HG02938 (cell line): ENCODE measurements at regions not wholly inside any gene's neighbourhood (a gene's known extent, or its start where the extent isn't known, plus 50 kb on each side); places are given as distances from the start of the nearest gene placed in this dataset.

ENCODE experiments used
- ATAC-seq: cut with Tn5 transposase; IDR thresholded peaks from one replicate; pipeline ENCODE4 v1.9.1; 2021; ENCODE audit warnings: mild to moderate bottlenecking, moderate library complexity; ENCODE audit not compliant: unreplicated experiment

DNA sequence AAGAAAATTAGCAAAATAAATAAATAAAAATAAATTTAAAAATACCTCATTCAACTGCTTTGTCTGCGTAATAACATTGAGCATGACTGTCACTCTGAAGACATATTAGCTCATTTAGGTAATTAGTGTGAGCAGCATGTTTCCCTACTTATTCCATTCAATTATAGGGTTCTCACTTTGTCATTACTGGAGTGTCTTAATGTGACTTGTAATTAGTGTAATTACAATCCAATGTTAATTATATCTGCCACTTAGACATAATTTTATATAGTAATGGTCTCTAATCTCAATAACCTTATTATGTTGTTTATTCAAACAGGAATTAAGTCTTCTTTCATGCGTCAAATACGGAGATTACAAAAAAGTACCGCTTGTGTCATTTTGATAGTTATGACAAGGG is 893.9 kb upstream of the ACVR2A start:
- ATAC-seq, result no peak

DNA sequence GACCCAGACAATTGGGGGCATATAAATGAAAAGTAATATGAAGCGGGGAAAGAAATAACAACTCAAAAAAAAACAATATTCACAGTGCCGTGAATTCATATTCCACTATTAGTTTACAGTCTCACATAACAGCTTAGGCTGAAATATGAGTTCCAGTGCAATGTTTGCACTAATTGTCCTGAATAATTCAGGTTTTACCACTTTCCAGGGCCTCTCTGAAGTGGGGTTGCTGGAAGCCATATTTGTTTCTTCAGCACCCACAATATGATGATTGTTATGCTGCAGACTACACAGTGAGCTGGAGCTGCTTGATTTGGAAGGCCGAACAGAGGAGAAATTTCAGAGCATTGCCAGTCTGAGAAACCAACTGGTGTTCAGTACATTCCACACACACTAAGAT is 894.5 kb upstream of the ACVR2A start:
- no peak for ATAC-seq

DNA sequence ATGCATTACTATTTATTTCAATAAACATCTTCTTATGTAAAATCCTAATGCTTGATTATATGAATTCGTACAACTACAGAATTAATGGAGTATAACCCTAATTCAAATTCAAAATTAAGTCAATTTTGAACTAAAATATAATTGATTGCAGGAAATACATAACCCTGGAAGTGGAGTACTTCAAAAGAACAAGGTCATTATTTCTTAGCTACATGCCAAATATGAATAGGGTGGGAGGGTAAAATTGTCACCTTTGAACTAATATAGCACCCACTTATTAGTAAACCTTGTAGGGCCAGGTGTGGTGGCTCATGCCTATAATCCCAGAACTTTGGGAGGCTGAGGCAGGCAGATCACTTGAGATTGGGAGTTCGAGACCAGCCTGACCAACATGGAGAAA is 895.4 kb upstream of the ACVR2A start:
- ATAC-seq, result no peak

DNA sequence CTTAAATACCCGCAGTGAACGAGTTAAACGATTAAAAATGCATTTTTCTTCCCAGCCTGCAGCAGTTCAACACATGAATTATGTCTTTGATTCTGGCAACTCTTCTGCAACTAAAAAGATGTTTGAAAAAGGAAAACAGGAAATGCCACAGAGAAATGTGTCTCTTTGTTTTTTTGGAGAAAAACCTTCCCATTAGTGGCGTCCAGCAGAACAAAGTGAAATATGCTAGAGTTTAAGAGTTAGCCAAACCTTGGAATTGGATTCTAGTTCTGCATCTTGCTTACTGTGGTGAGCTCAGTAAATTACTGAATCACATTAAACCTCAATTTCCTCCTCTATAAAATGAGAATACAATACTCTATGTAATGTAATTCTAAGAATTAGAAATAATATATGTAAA is 900.2 kb upstream of the ACVR2A start:
- ATAC-seq, result no peak

DNA sequence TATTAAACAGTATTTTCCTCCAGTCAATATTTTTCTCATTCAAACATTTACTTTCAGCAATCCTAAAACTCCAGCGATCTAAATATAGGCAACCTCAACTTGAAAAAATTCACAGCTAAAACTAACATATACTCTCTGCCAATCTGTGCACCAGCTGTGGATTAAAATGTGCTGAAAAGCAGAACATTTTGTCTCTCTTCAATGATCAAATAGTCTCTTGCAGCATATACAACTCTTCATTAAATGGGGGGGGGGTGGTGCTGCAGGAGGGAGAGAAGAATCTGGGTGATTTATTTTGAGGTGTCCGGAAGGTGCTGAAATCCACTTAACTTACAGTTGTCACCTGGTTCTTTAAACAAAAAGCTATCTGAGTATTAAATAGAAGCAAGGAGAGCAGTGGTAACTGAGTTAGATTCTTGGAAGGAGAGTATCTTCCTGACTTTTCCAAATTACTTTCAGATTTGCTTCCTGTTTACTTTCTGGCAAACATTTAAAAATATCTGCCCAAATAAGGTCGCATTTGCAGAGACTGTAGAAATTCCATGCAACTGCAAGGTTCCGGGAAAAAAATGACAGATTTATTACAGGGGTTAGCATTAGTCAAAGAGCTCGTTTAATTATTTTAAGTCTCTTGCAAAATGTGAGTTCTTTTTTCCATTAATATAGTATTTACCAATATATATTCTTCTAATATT is 904.7 kb upstream of the ACVR2A start:
- no peak for ATAC-seq

DNA sequence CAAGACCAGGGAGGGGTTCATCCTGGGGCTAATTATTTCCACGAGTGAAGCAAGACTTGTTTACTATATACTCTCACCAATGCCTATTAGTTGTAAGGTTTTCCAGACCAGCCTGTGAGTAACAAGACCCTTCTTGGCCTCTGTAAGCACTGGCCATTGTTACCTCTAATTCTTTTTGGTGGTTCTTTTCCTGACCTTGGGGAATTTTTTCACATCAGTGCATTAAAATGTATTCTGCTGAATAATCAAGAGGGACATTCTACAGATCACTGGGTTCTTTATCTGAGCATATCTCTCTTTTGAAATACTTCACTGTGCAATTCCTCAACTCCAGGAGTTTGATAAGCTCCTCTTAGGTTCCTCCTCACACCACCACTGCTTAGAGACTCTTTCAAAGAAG is 909.9 kb upstream of the ACVR2A start:
- ATAC-seq, result no peak

DNA sequence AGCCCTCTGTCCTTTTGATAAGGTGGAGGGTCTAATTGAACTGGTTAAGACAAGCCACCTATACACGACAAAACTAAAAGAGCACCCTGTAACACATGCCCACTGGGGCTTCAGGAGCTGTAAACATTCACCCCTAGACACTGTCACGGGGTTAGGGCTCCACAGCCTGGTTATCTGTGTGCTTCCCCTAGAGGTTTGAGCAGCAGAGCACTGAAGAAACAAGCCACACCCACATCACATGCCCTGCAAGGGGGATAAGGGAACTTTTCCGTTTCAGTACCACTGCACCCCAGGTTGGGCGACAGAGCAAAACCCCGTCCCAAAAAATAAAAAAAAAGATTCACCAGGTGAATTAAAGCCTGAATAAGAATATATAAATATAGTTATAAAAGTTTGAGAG is 913.7 kb upstream of the ACVR2A start:
- ATAC-seq, result no peak

DNA sequence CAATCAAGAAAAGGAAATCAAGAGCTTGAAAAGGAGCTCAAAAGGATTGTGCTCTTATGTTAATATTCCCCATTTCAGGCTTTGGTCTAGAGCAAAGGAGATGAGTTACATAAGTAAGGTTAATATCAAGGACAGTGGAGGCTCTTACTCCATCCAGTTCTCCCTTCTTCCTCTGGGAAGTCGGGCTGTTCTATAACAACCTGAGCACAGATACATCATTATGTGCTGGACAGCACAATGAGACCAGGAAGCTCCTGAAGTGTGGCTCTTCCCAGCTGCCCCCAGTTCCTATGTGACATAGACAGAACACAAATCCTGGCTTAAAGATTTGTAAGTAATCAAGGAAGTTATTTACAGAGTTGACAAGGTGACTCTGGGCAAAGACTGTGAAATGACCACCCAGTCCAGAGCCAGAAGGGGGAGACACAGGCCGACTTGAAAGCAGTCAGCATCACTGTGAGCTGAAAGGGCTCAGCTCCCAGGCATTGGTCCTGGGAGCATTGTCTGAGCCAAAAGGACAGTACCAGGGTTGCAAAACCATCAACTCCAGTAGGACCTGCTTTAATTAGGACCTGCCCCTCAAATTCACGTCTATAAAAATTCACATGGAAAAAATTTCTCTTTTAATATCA is 917.6 kb upstream of the ACVR2A start:
- no peak for ATAC-seq

DNA sequence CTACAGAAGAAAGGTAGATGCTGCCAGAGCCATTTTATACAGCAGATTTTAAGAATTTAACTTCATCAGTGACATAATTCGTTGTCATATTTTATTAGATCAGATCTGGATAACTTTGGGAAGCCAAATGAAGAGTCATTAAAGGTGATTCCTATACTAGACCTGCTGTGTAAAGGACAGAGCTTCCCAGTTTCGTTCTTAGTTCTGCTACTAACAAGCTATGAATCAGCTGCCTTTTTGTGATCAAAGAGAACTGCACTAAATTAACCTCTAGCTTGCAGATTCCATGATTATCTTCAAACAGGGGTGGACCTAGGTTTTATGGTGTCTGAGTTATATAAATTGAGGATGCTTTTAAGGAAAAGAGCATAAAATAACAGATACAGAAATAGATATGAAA is 926.5 kb upstream of the ACVR2A start:
- no peak for ATAC-seq

DNA sequence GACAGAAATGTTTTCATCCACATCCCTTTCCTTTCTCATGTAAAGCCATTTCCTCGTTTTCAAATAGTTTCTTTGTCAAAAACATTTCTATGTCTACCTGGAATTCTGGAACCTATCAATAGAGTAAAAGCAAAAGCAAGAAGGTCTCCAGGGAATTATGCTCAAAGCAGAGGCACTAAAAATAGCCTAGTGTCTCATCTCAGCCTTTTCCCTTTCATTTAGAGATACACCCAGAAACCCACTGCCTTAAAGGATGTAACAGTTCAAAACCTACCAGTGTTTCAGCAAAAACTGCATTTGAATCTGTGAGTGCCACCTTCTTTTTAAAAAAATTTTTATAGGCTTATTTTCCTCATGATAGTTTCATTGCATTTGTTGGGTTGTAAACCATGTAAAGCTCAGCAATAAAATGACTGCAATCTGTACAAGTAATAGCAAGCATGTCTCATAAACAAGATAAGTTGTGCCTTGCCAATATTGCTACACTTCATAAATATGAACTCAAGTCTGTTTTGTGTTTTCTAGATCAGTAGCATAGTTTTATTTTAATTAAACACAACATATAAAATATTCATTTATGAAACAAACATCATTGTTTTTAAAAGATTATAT is 927.3 kb upstream of the ACVR2A start:
- no peak for ATAC-seq

DNA sequence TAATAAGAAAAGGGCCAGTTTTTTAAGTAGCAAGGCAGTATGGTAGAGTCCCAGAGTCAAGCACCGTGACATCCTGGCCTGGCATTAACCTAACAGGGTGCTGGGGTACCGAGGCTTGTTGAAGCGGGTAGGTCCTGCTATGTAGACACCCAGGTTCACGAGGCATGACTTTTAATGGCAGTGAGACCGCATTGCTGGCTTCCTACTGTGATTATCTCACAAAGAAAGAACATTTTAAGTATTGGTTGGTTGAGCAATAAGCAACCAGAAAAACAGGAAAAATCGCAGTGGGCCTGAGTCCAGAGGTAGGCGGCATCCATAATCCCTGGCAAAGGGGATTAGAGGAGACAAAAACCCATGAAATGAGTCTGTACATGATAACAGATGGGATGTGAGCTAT is 927.9 kb upstream of the ACVR2A start:
- ATAC-seq, result no peak

DNA sequence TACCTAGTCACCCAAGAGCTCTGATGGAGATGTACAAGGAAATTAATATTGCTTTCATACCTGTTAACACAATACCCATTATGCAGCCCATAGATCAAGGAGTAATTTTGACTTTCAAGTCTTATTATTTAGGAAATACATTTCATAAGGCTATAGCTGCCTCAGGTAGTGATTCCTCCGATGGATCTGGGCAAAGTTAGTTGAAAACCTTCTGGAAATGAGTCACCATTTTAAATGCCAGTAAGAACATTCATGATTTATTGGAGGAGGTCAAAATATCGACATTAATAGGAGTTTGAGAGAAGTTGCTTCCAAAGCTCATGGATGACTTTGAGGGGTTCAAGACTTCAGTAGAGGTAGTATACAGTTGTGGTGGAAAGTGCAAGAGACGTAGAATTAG is 931.4 kb upstream of the ACVR2A start:
- no peak for ATAC-seq

DNA sequence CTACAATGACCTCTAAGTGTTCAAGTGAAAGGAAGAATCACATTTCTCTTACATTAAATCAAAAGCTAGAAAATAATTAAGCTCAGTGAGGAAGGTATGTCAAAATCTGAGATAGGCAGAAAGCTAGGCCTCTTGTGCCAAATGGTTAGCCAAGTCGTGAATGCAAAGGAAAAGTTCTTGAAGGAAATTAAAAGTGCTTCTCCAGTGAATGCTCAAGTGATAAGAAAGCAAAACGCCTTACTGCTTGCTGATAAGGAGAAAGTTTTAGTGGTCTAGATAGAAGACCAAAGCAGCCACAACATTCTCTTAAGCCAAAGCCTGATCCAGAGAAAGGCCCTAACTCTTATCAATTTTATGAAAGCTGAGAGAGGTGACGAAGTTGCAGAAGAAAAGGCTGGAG is 932.3 kb upstream of the ACVR2A start:
- ATAC-seq, result no peak

DNA sequence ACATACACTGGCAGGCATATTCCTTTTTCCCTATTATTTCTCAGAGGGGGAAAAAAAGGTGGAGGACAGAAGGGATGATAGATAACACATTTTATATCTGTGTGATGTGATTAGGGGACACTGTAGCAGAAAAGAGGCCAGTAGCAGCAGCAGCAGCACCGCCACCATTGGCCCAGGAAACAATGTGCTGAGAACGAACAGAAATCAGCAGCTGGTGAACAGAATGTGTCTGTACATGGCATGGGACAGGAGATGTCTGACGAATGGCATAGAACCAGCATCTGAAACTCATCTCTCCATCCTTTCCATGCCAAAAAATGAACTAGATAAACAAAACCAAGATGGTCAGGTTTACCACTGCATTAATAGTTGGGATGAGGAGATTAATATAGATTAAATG is 936.1 kb upstream of the ACVR2A start:
- ATAC-seq, result no peak

DNA sequence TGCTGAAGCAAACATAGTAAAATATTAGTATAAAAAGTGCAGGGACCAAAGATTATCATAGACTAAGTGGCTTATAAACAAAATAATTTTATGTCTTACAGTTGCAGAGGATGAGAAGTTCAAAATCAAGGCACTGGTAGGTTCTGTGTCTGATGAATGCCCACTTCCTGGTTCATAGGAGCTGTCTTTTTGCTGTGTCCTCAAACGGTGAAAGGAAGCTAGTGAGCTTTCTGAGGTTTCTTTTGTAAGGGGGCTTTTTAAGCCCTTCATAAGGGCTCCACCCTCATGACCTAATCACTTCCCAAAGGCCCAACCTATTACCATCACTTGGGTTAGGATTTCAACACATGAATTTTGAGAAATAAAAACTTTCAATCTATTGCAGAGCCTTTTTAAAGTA is 946.7 kb upstream of the ACVR2A start:
- no peak for ATAC-seq

DNA sequence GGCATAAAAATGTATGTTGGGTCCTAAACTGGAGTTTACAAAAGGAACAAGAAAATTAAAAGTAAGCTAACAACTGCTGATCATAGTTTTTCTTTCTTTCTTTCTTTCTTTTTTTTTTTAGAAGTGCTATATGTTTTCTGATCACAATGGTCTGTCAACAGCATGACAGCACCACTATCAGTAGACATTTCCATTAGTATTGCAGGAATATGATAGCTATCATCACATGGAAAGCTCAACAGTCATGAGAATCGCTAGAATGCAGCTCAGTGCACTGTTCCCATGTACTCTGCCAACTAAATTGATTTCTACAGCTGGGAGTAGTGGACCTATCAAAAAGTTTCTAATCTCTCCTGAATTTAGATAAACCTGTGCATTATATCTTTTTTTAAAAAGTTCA is 950.3 kb upstream of the ACVR2A start:
- no peak for ATAC-seq

DNA sequence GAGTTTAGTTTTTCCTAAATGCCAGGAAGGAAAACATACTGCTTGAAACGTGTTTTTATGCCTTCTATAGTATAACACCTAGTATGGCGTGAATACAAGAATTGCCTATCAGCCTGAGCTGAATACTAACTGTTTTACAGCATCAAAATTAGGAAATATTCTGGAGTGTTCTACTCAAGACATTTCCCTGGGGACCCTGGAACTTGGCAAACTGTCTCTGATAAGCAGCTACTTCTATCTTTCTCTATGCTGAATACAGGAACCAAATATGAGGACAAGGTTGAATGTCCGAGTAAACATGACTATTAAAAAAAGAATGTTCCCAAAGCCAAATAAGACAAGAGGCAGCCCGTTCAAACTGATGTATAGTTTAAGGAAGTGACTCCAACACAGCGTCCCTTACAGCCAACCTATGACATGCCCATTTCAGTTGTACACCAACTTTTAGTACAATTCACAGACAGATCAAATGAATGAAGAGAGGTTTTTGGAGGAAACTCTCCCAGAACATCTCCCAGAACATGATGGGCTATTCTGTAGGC is 951.3 kb upstream of the ACVR2A start:
- no peak for ATAC-seq

DNA sequence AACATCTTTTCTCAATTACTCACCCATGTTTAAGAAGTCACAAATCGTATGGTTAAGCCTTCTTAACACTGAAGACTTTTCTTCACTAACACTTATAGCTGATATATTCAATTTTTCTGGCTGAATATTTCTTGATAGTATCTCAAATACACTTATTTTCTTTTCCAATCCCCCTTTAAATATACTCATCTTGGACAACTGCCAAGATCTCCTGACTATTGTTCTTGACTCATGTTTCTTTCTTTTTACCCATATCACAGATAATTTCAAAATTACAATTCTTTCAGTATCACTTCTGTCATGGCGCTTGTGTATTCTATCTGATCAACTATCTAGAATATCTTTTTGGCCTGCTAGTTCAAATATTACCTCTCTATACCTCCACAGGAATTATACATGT is 954.3 kb upstream of the ACVR2A start:
- no peak for ATAC-seq

DNA sequence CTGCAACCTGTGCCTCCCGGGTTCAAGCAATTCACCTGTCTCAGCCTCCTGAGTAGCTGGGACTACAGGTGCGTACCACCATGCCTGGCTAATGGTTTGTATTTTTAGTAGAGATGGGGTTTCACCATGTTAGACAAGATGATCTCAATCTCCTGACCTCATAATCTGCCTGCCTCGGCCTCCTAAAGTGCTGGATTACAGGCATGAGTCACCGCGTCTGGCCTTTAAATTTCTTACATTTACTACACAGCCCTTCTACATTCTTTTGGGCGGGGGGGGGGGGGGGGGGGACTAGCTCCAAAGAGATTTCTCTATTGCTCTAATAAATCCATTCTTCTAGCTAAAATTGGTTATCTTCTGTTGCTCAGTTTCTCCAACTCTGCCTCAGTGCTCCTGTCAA is 964.9 kb upstream of the ACVR2A start:
- ATAC-seq, result no peak

DNA sequence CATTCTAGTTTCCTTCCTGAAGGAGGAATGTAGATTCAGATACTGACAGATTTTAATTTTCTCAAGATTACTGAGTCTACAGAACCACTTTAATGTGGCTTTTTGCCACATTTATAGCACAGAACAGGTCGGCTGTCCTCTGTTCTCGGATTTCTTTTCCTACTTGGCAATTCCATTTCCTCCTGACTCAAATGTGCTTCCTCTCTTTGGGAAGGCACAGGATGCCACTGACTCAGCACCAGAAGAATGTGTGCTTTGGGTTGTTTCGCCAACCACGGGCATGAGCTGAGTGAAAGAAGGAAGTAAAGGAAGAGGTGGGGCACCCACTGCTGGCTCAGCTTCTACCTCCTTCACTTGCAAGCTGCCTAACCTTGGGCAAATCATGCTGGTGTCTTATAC is 970.6 kb upstream of the ACVR2A start:
- ATAC-seq, result no peak

DNA sequence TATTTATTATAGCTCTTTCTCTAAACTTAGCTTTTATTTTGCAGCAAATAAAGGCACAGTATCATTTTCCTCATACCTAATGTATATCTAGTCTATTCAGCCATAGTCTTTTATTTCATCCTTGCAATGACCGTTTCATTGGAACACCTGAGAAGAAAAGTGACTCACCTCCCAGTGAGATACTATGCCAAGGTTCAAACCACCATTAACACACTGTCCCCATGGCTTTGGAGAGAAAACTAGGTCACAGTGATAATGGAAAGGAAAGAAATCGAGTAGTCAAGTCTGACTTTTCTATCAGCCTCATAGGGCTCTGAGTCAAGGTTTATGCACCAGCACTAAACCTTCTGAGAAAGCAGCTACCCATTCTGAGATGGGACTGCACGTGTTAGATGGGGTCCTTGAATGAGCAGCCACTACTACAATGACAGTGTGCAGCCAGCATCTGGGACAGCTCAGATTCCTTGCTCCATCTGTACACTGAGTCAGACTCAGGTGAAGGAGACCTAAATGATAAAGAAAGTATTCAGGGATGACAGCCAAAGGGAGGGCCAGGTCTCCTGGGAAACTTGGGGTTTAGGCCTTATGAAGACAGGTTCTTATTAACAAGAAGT is 971.1 kb upstream of the ACVR2A start:
- ATAC-seq, result no peak

DNA sequence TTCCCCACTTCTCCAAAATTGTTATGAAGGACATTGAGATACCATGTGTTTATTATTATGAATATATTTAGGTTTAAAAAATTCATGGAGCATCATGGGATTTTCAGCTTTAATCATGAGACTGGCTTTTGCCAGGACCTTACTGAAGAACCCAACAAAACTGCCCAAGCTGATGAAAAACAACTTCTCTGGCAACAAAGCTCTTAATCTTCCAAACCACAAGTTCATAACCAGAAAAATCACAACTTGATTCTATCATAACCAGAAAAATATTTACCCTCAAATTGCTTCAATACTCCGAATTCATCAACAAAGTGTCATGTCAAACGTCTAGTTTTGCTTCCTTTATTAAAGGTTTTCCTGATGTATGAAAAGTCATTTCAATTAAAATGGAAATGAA is 971.8 kb upstream of the ACVR2A start:
- no peak for ATAC-seq
